GM12878 (cell line): ENCODE measurements at regions not wholly inside any gene's neighbourhood (a gene's known extent, or its start where the extent isn't known, plus 50 kb on each side); places are given as distances from the start of the nearest gene placed in this dataset.

ENCODE experiments used
- ATAC-seq: fragments of 200-7000 bp; cut with Tn5 transposase; 3 replicates; pipeline ENCODE4 v1.9.1; 2020; ENCODE audit warnings: mild to moderate bottlenecking, moderate library complexity
- BruUV-seq: library from RNA; stranded (reverse); fragments of 400-500 nt; replicated peaks from 2 replicates; lab custom pipeline; 2021; lab: Mats Ljungman, UMichigan
- CTCF ChIA-PET: fragments of 300-600 bp; sonication (Branson Sonifier 250); formaldehyde crosslinking; extraction: SDS; loops from one replicate; lab custom pipeline; 2021; ENCODE audit warnings: inconsistent platforms; lab: Yijun Ruan, JAX
- POLR2A ChIA-PET: fragments of 350-600 bp; formaldehyde crosslinking; extraction: SDS; loops from one replicate; lab custom pipeline; 2021; ENCODE audit warnings: inconsistent platforms; lab: Charles Lee
- RAD21 ChIA-PET: fragments of 300-600 bp; sonication (Branson Sonifier 250); formaldehyde crosslinking; loops from one replicate; lab custom pipeline; 2023; ENCODE audit warnings: antibody characterized with exemption; ENCODE audit not compliant: unreplicated experiment; lab: Charles Lee
- SMC1A ChIA-PET: fragments of 300-600 bp; sonication (Branson Sonifier 250); formaldehyde crosslinking; loops from one replicate; lab custom pipeline; 2023; ENCODE audit not compliant: unreplicated experiment, uncharacterized antibody; lab: Charles Lee
- DNase-seq: peaks from one replicate; pipeline ENCODE4 v3.0.0-alpha.2; 2011; ENCODE audit warnings: low read depth, low spot score
- FAIRE-seq: peaks from 3 replicates; lab custom pipeline; 2011; peaks lifted over from hg19 to GRCh38; lab: Jason Lieb, UNC
- H2AFZ ChIP-seq: 2 replicates; pipeline ENCODE4 v1.6.0; 2011; ENCODE audit warnings: low read depth, low read length, control low read depth; ENCODE audit not compliant: control insufficient read depth
- H3K27ac ChIP-seq: 2 replicates; pipeline ENCODE4 v1.5.1; 2011; ENCODE audit warnings: control low read depth; ENCODE audit not compliant: control insufficient read depth, insufficient read depth
- H3K27me3 ChIP-seq, 2 experiments: replicated peaks in 1 of 2; 2 replicates each; pipeline versions ENCODE4 v1.6.0 to v1.6.1; 2011; ENCODE audit warnings: low read length in 1 of 2; ENCODE audit not compliant: control insufficient read depth in 2 of 2, insufficient read depth in 2 of 2
- H3K36me3 ChIP-seq, 2 experiments: 2 replicates each; pipeline ENCODE4 v1.5.1; 2011; ENCODE audit warnings: low read length in 1 of 2; ENCODE audit not compliant: control insufficient read depth in 2 of 2, insufficient read depth in 2 of 2
- H3K4me1 ChIP-seq: 2 replicates; pipeline ENCODE4 v1.6.1; 2011; ENCODE audit warnings: mild to moderate bottlenecking, low read length, moderate library complexity, mixed read lengths; ENCODE audit not compliant: control insufficient read depth, insufficient read depth
- H3K4me2 ChIP-seq: 2 replicates; pipeline ENCODE4 v1.6.0; 2011; ENCODE audit warnings: control low read depth; ENCODE audit not compliant: control insufficient read depth, insufficient read depth
- H3K4me3 ChIP-seq: fragments of 200-600 bp; sonication (generic); 2 replicates; pipeline ENCODE4 v1.5.1; 2016
- H3K79me2 ChIP-seq: 2 replicates; pipeline ENCODE4 v1.6.0; 2011; ENCODE audit warnings: low read length; ENCODE audit not compliant: control insufficient read depth, insufficient read depth
- H3K9ac ChIP-seq: 2 replicates; pipeline ENCODE4 v1.8.0; 2011; ENCODE audit warnings: low read length, control low read depth, mixed read lengths; ENCODE audit not compliant: control insufficient read depth, insufficient read depth
- H3K9me3 ChIP-seq: replicated peaks from 3 replicates; pipeline ENCODE4 v1.5.1; 2011; ENCODE audit warnings: mild to moderate bottlenecking, low read length; ENCODE audit not compliant: control insufficient read depth, insufficient read depth
- H4K20me1 ChIP-seq: 2 replicates; pipeline ENCODE4 v1.6.0; 2011; ENCODE audit not compliant: control insufficient read depth, insufficient read depth
- BACH1 ChIP-seq: fragments of 450-650 bp; IDR thresholded peaks from 2 replicates; pipeline ENCODE4 v1.6.1; 2017; ENCODE audit warnings: mild to moderate bottlenecking, borderline replicate concordance
- CREM ChIP-seq: IDR thresholded peaks from 2 replicates; pipeline ENCODE4 v1.6.1; 2014; ENCODE audit warnings: antibody characterized with exemption, low read depth
- MAX ChIP-seq: IDR thresholded peaks from 2 replicates; pipeline ENCODE4 v1.6.1; 2012; ENCODE audit warnings: low read depth, low read length, improper control_type of control experiment
- NBN ChIP-seq: fragments of 450-650 bp; IDR thresholded peaks from 2 replicates; pipeline ENCODE4 v1.6.1; 2016
- POLR2A ChIP-seq: IDR thresholded peaks from 2 replicates; pipeline ENCODE4 v1.6.1; 2011; ENCODE audit warnings: low read depth, mild to moderate bottlenecking, low read length
- RCOR1 ChIP-seq: conservative IDR thresholded peaks from 2 replicates; pipeline ENCODE4 v1.6.1; 2012; ENCODE audit warnings: low read depth, low read length, improper control_type of control experiment
- USF2 ChIP-seq: IDR thresholded peaks from 2 replicates; pipeline ENCODE4 v1.6.1; 2011; ENCODE audit warnings: low read depth, low read length, improper control_type of control experiment, borderline replicate concordance
- WRNIP1 ChIP-seq: IDR thresholded peaks from 2 replicates; pipeline ENCODE4 v1.6.1; 2011; ENCODE audit warnings: low read depth, low read length, improper control_type of control experiment, borderline replicate concordance
- WGBS: methylation state at CpG from one replicate; pipeline ENCODE4 v1.1.6; 2016; ENCODE audit warnings: low lambda C conversion rate; ENCODE audit not compliant: insufficient replicate concordance, insufficient coverage; ENCODE audit errors: missing lambda C conversion rate; 5-methylcytosine and 5-hydroxymethylcytosine counted together
- in situ Hi-C: fragments of 300-500 bp; cut with MboI; formaldehyde crosslinking; loops from 9 replicates; pipeline ENCODE4 v1.14.3; 2018; ENCODE audit warnings: mixed read lengths
- intact Hi-C: fragments of 100-400 bp; cut with micrococcal nuclease; formaldehyde crosslinking; loops from one replicate; pipeline ENCODE4 v1.14.2; 2022; ENCODE audit not compliant: unreplicated experiment

- no peak for TF ChIP-seq POLR2A
- TF ChIP-seq USF2, result no peak
- TF ChIP-seq MAX, result no peak
- no peak for TF ChIP-seq RCOR1
- TF ChIP-seq BACH1, result no peak
- TF ChIP-seq NBN, result no peak
Measured at GRCh38 chr15:49718846-49719245, 98.0 kb downstream of the DTWD1 start (continued).

- FAIRE-seq (no peak), DNase-seq (no peak)
- Histone ChIP-seq H3K36me3 (no peaks in the 10 kb centered on the region), H3K27ac (no peak overlapping the region), H3K4me2 (no peak overlapping the region), H3K27me3 (no peaks in the 10 kb centered on the region), H3K4me3 (no peak overlapping the region), H3K4me1 (no peaks in the 10 kb centered on the region)
- CTCF ChIA-PET, result no interaction called here
- SMC1A ChIA-PET, result no interaction called here
- intact Hi-C loops (no loop called here), in situ Hi-C loops (no loop called here)
- no TSS peak for BruUV-seq
- TF ChIP-seq WRNIP1 (no peak), CREM (no peak)
- TF ChIP-seq, all 136 proteins: peak for 0
- ATAC-seq, result no peak
- Histone ChIP-seq H2AFZ (no peak overlapping the region), H3K79me2 (no peaks in the 10 kb centered on the region), H3K9ac (no peak overlapping the region), H4K20me1 (no peaks in the 10 kb centered on the region), H3K9me3 (no peaks in the 10 kb centered on the region; the same call in 2 of the 3 replicates)
- RAD21 ChIA-PET, result no interaction called here
- WGBS, result 19% methylated on average over 3 of the region's 3 CpGs
- POLR2A ChIA-PET, result no interaction called here
Measured at GRCh38 chr15:49720261-49720660, 99.4 kb downstream of the DTWD1 start.
